Trophoblast cell (in vitro differentiated cells and primary cell): ENCODE measurements at regions not wholly inside any gene's neighbourhood (a gene's known extent, or its start where the extent isn't known, plus 50 kb on each side); places are given as distances from the start of the nearest gene placed in this dataset.

ENCODE experiments used
- DNase-seq, 2 donors: peaks; one replicate each; pipeline ENCODE4 v3.0.0-alpha.2; 2016
- H2AFZ ChIP-seq: 2 replicates; pipeline ENCODE4 v1.6.1; 2013; ENCODE audit warnings: low read length, moderate library complexity, mild to moderate bottlenecking; ENCODE audit not compliant: insufficient read depth, poor library complexity
- H2AK5ac ChIP-seq: 2 replicates; pipeline ENCODE4 v1.6.1; 2013; ENCODE audit warnings: mild to moderate bottlenecking, low read length
- H2BK120ac ChIP-seq: 2 replicates; pipeline ENCODE4 v1.6.1; 2013; ENCODE audit warnings: low read length, mild to moderate bottlenecking, moderate library complexity; ENCODE audit not compliant: insufficient read depth, poor library complexity
- H2BK12ac ChIP-seq: 2 replicates; pipeline ENCODE4 v1.6.1; 2013; ENCODE audit warnings: mild to moderate bottlenecking, low read length, moderate library complexity
- H2BK5ac ChIP-seq: 2 replicates; pipeline ENCODE4 v1.6.1; 2013; ENCODE audit warnings: low read length, low read depth, moderate library complexity, mild to moderate bottlenecking; ENCODE audit not compliant: poor library complexity
- H3K14ac ChIP-seq: 2 replicates; pipeline ENCODE4 v1.6.1; 2013; ENCODE audit warnings: mild to moderate bottlenecking, low read length
- H3K18ac ChIP-seq: 2 replicates; pipeline ENCODE4 v1.6.1; 2013; ENCODE audit warnings: mild to moderate bottlenecking, low read length
- H3K23ac ChIP-seq: 2 replicates; pipeline ENCODE4 v1.6.1; 2013; ENCODE audit warnings: low read length
- H3K27ac ChIP-seq: 2 replicates; pipeline ENCODE4 v1.5.1; 2013; ENCODE audit warnings: low read depth, mild to moderate bottlenecking, inconsistent platforms, low read length, moderate library complexity
- H3K27me3 ChIP-seq: 2 replicates; pipeline ENCODE4 v1.6.1; 2013; ENCODE audit warnings: inconsistent platforms, mild to moderate bottlenecking, low read length, moderate library complexity; ENCODE audit not compliant: insufficient read depth
- H3K36me3 ChIP-seq, 2 experiments: 1 replicate in 1 of 2; 2 replicates in 1 of 2; pipeline ENCODE4 v1.6.1; 2013; ENCODE audit warnings: low read length in 2 of 2, mild to moderate bottlenecking in 2 of 2, moderate library complexity in 1 of 2; ENCODE audit not compliant: insufficient read depth in 2 of 2, control insufficient read depth in 1 of 2
- H3K4ac ChIP-seq: 2 replicates; pipeline ENCODE4 v1.6.1; 2013; ENCODE audit warnings: low read depth, mild to moderate bottlenecking, low read length, moderate library complexity
- H3K4me1 ChIP-seq, 2 experiments: 1 replicate in 1 of 2; 2 replicates in 1 of 2; pipeline ENCODE4 v1.6.1; 2013; ENCODE audit warnings: low read length in 2 of 2, mild to moderate bottlenecking in 2 of 2, moderate library complexity in 1 of 2; ENCODE audit not compliant: insufficient read depth in 2 of 2, control insufficient read depth in 1 of 2
- H3K4me2 ChIP-seq: 2 replicates; pipeline ENCODE4 v1.6.1; 2013; ENCODE audit warnings: inconsistent platforms, mild to moderate bottlenecking, low read length, moderate library complexity
- H3K4me3 ChIP-seq: 2 replicates; pipeline ENCODE4 v1.5.1; 2013; ENCODE audit warnings: mild to moderate bottlenecking, low read depth, low read length, inconsistent platforms
- H3K79me1 ChIP-seq: one replicate; pipeline ENCODE4 v1.6.1; 2013; ENCODE audit warnings: low read length
- H3K79me2 ChIP-seq: 2 replicates; pipeline ENCODE4 v1.6.1; 2013; ENCODE audit warnings: low read length, mild to moderate bottlenecking; ENCODE audit not compliant: control insufficient read depth, insufficient read depth, poor library complexity
- H3K9ac ChIP-seq: 2 replicates; pipeline ENCODE4 v1.6.1; 2013; ENCODE audit warnings: mild to moderate bottlenecking, low read length
- H3K9me3 ChIP-seq: 2 replicates; pipeline ENCODE4 v1.6.1; 2013; ENCODE audit warnings: low read depth, mild to moderate bottlenecking, control low read depth, inconsistent platforms, low read length; ENCODE audit not compliant: insufficient read depth
- H4K12ac ChIP-seq: 2 replicates; pipeline ENCODE4 v1.6.1; 2013; ENCODE audit warnings: low read depth, mild to moderate bottlenecking, low read length, moderate library complexity
- H4K8ac ChIP-seq: 2 replicates; pipeline ENCODE4 v1.6.1; 2013; ENCODE audit warnings: low read depth, mild to moderate bottlenecking, low read length, moderate library complexity
- H4K91ac ChIP-seq: one replicate; pipeline ENCODE4 v1.6.1; 2013; ENCODE audit warnings: low read depth, mild to moderate bottlenecking, low read length, moderate library complexity
- WGBS: extraction: QIAGEN DNeasy Blood & Tissue Kit; methylation state at CpG from one replicate; pipeline ENCODE4 v1.1.7; 2013; ENCODE audit warnings: missing lambda C conversion rate; ENCODE audit not compliant: insufficient read length, insufficient coverage; ENCODE audit errors: extremely low coverage; 5-methylcytosine and 5-hydroxymethylcytosine counted together

DNA sequence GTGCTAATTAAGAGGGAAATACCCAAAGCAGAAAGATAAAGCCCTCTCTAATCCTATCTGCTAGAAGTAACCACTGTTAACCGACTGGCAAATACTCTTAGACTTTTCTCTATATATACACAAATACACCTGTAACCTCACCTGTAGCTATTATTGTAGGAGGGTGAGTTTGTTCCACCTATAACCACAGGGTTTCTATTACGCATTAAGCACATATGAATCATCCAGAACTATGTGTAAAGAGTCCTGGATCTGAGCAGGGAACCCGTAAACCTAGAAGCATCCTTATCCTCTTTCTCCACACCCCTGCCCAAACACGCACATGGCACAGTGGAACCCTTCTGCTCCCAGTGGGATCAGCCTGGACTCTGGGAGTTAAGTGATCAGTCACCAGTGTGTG lies 172.8 kb upstream of the C2CD4B start:
- Histone ChIP-seq H2AFZ (no peak overlapping the region), H3K4ac (no peak overlapping the region), H4K12ac (no peak overlapping the region), H3K18ac (no peak overlapping the region), H4K8ac (no peak overlapping the region), H2BK5ac (no peak overlapping the region), H3K79me1 (no peaks in the 10 kb centered on the region), H3K36me3 (no peaks in the 10 kb centered on the region), H3K9ac (no peak overlapping the region), H3K4me1 (no peaks in the 10 kb centered on the region), H3K23ac (no peak overlapping the region), H3K79me2 (no peaks in the 10 kb centered on the region), H3K9me3 (peaks cover 2% of the 10 kb centered on the region), H4K91ac (no peak overlapping the region), H3K4me2 (no peak overlapping the region), H2BK120ac (no peak overlapping the region), H3K14ac (no peak overlapping the region), H3K27ac (no peak overlapping the region), H2AK5ac (no peak overlapping the region), H3K27me3 (no peaks in the 10 kb centered on the region), H2BK12ac (no peak overlapping the region), H3K4me3 (no peak overlapping the region)
- WGBS = no CpG with 5 or more reads among the region's 4 CpGs
- DNase-seq = no peak

DNA sequence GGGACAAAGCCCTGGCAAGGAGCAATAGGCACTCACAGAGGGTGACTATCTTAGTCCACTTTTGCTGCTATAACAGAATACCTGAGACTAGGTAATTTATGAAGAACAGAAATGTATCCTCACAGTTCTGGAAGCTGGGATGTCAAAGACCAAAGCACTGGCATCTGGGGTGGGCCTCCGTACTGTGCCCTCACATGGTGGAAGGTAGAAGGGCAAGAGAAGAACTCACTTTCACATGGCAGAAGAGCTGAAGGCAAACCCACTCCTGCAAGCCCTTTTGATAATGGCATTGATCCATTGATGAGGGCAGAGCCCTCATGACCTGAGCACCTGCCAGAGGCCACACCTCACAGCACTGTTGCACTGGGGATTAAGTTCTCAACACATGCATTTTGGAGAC lies 173.4 kb upstream of the C2CD4B start:
- H3K79me2 ChIP-seq = no peaks in the 10 kb centered on the region
- H3K9me3 ChIP-seq = peaks cover 2% of the 10 kb centered on the region
- no peaks in the 10 kb centered on the region for H3K36me3 ChIP-seq
- WGBS = no CpG with 5 or more reads among the region's 1 CpG
- no peak overlapping the region for H3K23ac ChIP-seq
- no peak overlapping the region for H3K18ac ChIP-seq
- no peak overlapping the region for H2AK5ac ChIP-seq
- H3K27ac ChIP-seq = no peak overlapping the region
- H2BK5ac ChIP-seq = no peak overlapping the region
- no peak overlapping the region for H2BK120ac ChIP-seq
- H3K9ac ChIP-seq = no peak overlapping the region
- H3K79me1 ChIP-seq = no peaks in the 10 kb centered on the region
- no peak overlapping the region for H3K4ac ChIP-seq
- H3K14ac ChIP-seq = no peak overlapping the region
- H2BK12ac ChIP-seq = no peak overlapping the region
- H3K4me1 ChIP-seq = no peaks in the 10 kb centered on the region
- H3K4me2 ChIP-seq = no peak overlapping the region
- H4K91ac ChIP-seq = no peak overlapping the region
- no peak overlapping the region for H4K8ac ChIP-seq
- H3K4me3 ChIP-seq = no peak overlapping the region
- no peak for DNase-seq
- no peak overlapping the region for H2AFZ ChIP-seq
- no peaks in the 10 kb centered on the region for H3K27me3 ChIP-seq
- no peak overlapping the region for H4K12ac ChIP-seq

DNA sequence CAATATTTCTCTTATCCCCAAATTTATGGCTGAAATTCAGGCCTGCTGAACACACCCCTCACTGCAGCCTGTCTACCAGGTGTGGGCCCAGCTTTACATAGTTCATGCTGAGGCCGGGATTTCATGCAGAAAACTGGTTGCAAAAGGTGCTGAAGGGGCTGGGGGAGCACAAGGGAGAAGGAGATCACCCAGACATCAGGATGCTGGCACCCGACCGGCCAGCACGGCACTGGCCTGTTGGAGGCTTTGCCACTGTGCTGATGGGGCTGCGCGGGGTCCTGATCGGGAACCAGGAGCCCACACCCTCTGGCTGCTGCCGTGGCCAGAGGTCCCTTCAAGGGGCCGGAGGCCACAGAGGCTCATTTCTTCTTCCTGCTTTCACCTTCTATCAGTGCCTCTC lies 177.9 kb upstream of the C2CD4B start:
- H4K8ac ChIP-seq = no peak overlapping the region
- no peak overlapping the region for H3K4me3 ChIP-seq
- H2BK120ac ChIP-seq = no peak overlapping the region
- H3K4me2 ChIP-seq = no peak overlapping the region
- H3K4me1 ChIP-seq = no peaks in the 10 kb centered on the region
- no peak overlapping the region for H2BK5ac ChIP-seq
- H2AFZ ChIP-seq = no peak overlapping the region
- H4K91ac ChIP-seq = no peak overlapping the region
- no peak overlapping the region for H3K4ac ChIP-seq
- no peak overlapping the region for H4K12ac ChIP-seq
- H2BK12ac ChIP-seq = no peak overlapping the region
- H3K36me3 ChIP-seq = no peaks in the 10 kb centered on the region
- H3K79me1 ChIP-seq = no peaks in the 10 kb centered on the region
- no peak overlapping the region for H3K23ac ChIP-seq
- no peak overlapping the region for H3K27ac ChIP-seq
- no peak overlapping the region for H3K18ac ChIP-seq
- no peak for DNase-seq
- no peaks in the 10 kb centered on the region for H3K79me2 ChIP-seq
- no CpG with 5 or more reads among the region's 9 CpGs for WGBS
- H3K9ac ChIP-seq = no peak overlapping the region
- no peaks in the 10 kb centered on the region for H3K27me3 ChIP-seq
- no peaks in the 10 kb centered on the region for H3K9me3 ChIP-seq
- H3K14ac ChIP-seq = no peak overlapping the region
- H2AK5ac ChIP-seq = no peak overlapping the region

DNA sequence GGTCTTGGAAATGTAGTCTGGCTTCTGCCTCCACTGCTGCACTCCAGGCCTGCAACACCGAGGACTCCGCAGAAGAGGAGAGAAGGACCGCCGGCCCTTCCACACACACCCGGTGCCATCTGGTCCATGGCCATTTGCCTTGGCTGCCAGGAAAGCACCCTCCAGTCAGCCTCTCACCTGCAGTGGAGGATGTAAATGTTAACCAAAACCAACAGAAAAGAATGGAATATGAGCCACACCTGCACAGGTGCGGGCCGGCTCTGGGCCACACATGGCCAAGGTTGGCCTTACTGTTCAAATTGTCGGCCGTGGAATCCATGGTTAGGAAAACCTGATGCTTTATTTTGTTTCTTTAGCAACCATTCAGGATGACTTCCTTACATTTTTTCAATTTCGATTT lies 178.3 kb upstream of the C2CD4B start:
- Histone ChIP-seq H3K18ac (no peak overlapping the region), H3K27me3 (no peaks in the 10 kb centered on the region), H3K79me1 (no peaks in the 10 kb centered on the region), H3K4me1 (no peaks in the 10 kb centered on the region), H3K4me2 (no peak overlapping the region), H2BK120ac (no peak overlapping the region), H3K4ac (no peak overlapping the region), H4K8ac (no peak overlapping the region), H3K4me3 (no peak overlapping the region), H3K14ac (no peak overlapping the region), H3K79me2 (no peaks in the 10 kb centered on the region), H3K9me3 (no peaks in the 10 kb centered on the region), H4K12ac (no peak overlapping the region), H3K27ac (no peak overlapping the region), H4K91ac (no peak overlapping the region), H3K9ac (no peak overlapping the region), H2AFZ (no peak overlapping the region), H2BK12ac (no peak overlapping the region), H3K36me3 (no peaks in the 10 kb centered on the region), H2BK5ac (no peak overlapping the region), H3K23ac (no peak overlapping the region), H2AK5ac (no peak overlapping the region)
- WGBS = no CpG with 5 or more reads among the region's 10 CpGs
- no peak for DNase-seq
